ENCODE measurements at regions not wholly inside any gene's neighbourhood (a gene's known extent, or its start where the extent isn't known, plus 50 kb on each side); places are given as distances from the start of the nearest gene placed in this dataset.

DNA sequence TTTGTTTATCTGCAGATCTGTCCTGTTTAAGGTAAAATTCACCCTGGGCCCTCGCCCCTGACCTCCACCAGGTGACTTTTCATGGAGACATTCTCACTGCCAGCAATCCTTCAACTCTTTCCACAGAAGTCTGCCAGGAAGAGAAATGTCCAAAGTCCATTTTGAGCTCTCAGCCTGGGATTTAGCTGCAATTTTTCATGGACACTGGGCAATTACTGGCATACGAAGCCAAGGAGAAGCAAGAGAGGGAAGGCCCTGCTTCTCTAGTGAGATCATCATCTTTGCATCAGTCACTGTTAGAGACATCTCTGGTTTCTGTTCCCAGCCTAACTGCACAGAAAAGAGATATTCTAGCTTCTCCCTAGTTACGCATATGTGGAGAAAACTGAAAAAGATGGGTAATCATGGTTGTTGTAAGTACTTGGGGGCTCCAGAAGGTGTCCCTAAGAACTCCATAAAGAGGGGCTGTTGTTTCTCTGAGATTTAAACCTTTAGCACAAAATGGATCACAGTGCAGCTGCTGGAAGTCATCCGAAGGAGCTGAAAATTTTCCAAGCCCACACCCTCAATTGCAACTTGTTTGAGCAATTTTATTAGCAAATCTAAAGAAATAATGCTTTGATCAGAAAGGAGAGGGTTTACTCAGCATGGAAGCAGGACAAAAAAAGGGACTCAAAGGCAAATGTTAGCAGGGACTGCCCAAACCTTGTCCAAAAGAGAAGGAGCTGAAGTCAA lies 168.9 kb downstream of the SNX10 start:
- TF ChIP-seq, protein P1, sequence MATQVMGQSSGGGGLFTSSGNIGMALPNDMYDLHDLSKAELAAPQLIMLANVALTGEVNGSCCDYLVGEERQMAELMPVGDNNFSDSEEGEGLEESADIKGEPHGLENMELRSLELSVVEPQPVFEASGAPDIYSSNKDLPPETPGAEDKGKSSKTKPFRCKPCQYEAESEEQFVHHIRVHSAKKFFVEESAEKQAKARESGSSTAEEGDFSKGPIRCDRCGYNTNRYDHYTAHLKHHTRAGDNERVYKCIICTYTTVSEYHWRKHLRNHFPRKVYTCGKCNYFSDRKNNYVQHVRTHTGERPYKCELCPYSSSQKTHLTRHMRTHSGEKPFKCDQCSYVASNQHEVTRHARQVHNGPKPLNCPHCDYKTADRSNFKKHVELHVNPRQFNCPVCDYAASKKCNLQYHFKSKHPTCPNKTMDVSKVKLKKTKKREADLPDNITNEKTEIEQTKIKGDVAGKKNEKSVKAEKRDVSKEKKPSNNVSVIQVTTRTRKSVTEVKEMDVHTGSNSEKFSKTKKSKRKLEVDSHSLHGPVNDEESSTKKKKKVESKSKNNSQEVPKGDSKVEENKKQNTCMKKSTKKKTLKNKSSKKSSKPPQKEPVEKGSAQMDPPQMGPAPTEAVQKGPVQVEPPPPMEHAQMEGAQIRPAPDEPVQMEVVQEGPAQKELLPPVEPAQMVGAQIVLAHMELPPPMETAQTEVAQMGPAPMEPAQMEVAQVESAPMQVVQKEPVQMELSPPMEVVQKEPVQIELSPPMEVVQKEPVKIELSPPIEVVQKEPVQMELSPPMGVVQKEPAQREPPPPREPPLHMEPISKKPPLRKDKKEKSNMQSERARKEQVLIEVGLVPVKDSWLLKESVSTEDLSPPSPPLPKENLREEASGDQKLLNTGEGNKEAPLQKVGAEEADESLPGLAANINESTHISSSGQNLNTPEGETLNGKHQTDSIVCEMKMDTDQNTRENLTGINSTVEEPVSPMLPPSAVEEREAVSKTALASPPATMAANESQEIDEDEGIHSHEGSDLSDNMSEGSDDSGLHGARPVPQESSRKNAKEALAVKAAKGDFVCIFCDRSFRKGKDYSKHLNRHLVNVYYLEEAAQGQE (IDR thresholded peaks at IDR 0.05), result no peak
- TF ChIP-seq, protein P2, sequence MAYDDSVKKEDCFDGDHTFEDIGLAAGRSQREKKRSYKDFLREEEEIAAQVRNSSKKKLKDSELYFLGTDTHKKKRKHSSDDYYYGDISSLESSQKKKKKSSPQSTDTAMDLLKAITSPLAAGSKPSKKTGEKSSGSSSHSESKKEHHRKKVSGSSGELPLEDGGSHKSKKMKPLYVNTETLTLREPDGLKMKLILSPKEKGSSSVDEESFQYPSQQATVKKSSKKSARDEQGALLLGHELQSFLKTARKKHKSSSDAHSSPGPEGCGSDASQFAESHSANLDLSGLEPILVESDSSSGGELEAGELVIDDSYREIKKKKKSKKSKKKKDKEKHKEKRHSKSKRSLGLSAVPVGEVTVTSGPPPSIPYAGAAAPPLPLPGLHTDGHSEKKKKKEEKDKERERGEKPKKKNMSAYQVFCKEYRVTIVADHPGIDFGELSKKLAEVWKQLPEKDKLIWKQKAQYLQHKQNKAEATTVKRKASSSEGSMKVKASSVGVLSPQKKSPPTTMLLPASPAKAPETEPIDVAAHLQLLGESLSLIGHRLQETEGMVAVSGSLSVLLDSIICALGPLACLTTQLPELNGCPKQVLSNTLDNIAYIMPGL (CRISPR knock-in tag; IDR thresholded peaks at IDR 0.05; ENCODE audit: borderline replicate concordance), result no peak
- TF ChIP-seq, protein P3, sequence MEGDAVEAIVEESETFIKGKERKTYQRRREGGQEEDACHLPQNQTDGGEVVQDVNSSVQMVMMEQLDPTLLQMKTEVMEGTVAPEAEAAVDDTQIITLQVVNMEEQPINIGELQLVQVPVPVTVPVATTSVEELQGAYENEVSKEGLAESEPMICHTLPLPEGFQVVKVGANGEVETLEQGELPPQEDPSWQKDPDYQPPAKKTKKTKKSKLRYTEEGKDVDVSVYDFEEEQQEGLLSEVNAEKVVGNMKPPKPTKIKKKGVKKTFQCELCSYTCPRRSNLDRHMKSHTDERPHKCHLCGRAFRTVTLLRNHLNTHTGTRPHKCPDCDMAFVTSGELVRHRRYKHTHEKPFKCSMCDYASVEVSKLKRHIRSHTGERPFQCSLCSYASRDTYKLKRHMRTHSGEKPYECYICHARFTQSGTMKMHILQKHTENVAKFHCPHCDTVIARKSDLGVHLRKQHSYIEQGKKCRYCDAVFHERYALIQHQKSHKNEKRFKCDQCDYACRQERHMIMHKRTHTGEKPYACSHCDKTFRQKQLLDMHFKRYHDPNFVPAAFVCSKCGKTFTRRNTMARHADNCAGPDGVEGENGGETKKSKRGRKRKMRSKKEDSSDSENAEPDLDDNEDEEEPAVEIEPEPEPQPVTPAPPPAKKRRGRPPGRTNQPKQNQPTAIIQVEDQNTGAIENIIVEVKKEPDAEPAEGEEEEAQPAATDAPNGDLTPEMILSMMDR (IDR thresholded peaks at IDR 0.05), result no peak
- no peak for TF ChIP-seq POLR2A (IDR thresholded peaks at IDR 0.05; ENCODE audit: low read length)
- no peak for TF ChIP-seq SMC3 (IDR thresholded peaks at IDR 0.05)
- no peak for TF ChIP-seq ESRRA (IDR thresholded peaks at IDR 0.05; ENCODE audit: borderline replicate concordance, low read length)
- TF ChIP-seq POLR2AphosphoS2 (conservative IDR thresholded peaks at IDR 0.05; ENCODE audit: low read length), result no peak

Measured in A549 (cell line).